ENCODE measurements at regions not wholly inside any gene's neighbourhood (a gene's known extent, or its start where the extent isn't known, plus 50 kb on each side); places are given as distances from the start of the nearest gene placed in this dataset.

- no peak for DNase-seq (ENCODE audit: low read depth in 1 of 2, low spot score in 1 of 2)
Observed at GRCh38 chr5:125575891-125576505, 829.6 kb upstream of the ZNF608 start.

GRCh38 chr5:125576822-125577221 lies 830.4 kb upstream of the ZNF608 start:
- no peak for DNase-seq (ENCODE audit: low read depth in 1 of 2, low spot score in 1 of 2)

GRCh38 chr5:125578551-125578950 lies 832.1 kb upstream of the ZNF608 start:
- no peak for DNase-seq (ENCODE audit: low read depth in 1 of 2, low spot score in 1 of 2)

GRCh38 chr5:125579182-125579581 lies 832.7 kb upstream of the ZNF608 start:
- DNase-seq (ENCODE audit: low read depth in 1 of 2, low spot score in 1 of 2), result no peak

- DNase-seq (ENCODE audit: low read depth in 1 of 2, low spot score in 1 of 2), result no peak
Observed at GRCh38 chr5:125581311-125581710, 834.9 kb upstream of the ZNF608 start.

- no peak for DNase-seq (ENCODE audit: low read depth in 1 of 2, low spot score in 1 of 2)
Observed at GRCh38 chr5:125582352-125582751, 835.9 kb upstream of the ZNF608 start.

- DNase-seq (ENCODE audit: low read depth in 1 of 2, low spot score in 1 of 2), result no peak
Observed at GRCh38 chr5:125583321-125584139, 837.1 kb upstream of the ZNF608 start.

- DNase-seq (ENCODE audit: low read depth in 1 of 2, low spot score in 1 of 2), result no peak
Observed at GRCh38 chr5:125584140-125584520, 837.7 kb upstream of the ZNF608 start.

GRCh38 chr5:125587631-125588030 lies 835.6 kb upstream of the GRAMD2B start:
- DNase-seq (ENCODE audit: low read depth in 1 of 2, low spot score in 1 of 2), result no peak

GRCh38 chr5:125592856-125593255 lies 830.4 kb upstream of the GRAMD2B start:
- no peak for DNase-seq (ENCODE audit: low read depth in 1 of 2, low spot score in 1 of 2)

GRCh38 chr5:125595095-125595494 lies 828.1 kb upstream of the GRAMD2B start:
- no peak for DNase-seq (ENCODE audit: low read depth in 1 of 2, low spot score in 1 of 2)

GRCh38 chr5:125595845-125596244 lies 827.4 kb upstream of the GRAMD2B start:
- DNase-seq (ENCODE audit: low read depth in 1 of 2, low spot score in 1 of 2), result no peak

- no peak for DNase-seq (ENCODE audit: low read depth in 1 of 2, low spot score in 1 of 2)
Observed at GRCh38 chr5:125597338-125597737, 825.9 kb upstream of the GRAMD2B start.

- DNase-seq (ENCODE audit: low read depth in 1 of 2, low spot score in 1 of 2), result no peak
Observed at GRCh38 chr5:125600559-125600958, 822.6 kb upstream of the GRAMD2B start.

- no peak for DNase-seq (ENCODE audit: low read depth in 1 of 2, low spot score in 1 of 2)
Observed at GRCh38 chr5:125602184-125602583, 821.0 kb upstream of the GRAMD2B start.

- DNase-seq (ENCODE audit: low read depth in 1 of 2, low spot score in 1 of 2), result no peak
Observed at GRCh38 chr5:125603321-125603720, 819.9 kb upstream of the GRAMD2B start.

GRCh38 chr5:125604104-125604503 lies 819.1 kb upstream of the GRAMD2B start:
- DNase-seq (ENCODE audit: low read depth in 1 of 2, low spot score in 1 of 2), result no peak

- no peak for DNase-seq (ENCODE audit: low read depth in 1 of 2, low spot score in 1 of 2)
Observed at GRCh38 chr5:125607018-125607417, 816.2 kb upstream of the GRAMD2B start.

GRCh38 chr5:125609011-125609410 lies 814.2 kb upstream of the GRAMD2B start:
- no peak for DNase-seq (ENCODE audit: low read depth in 1 of 2, low spot score in 1 of 2)

- DNase-seq (ENCODE audit: low read depth in 1 of 2, low spot score in 1 of 2), result no peak
Observed at GRCh38 chr5:125610892-125611291, 812.3 kb upstream of the GRAMD2B start.

- DNase-seq (ENCODE audit: low read depth in 1 of 2, low spot score in 1 of 2), result no peak
Observed at GRCh38 chr5:125611541-125611940, 811.7 kb upstream of the GRAMD2B start.

GRCh38 chr5:125612181-125612721 lies 811.0 kb upstream of the GRAMD2B start:
- no peak for DNase-seq (ENCODE audit: low read depth in 1 of 2, low spot score in 1 of 2)
